Neural cell (in vitro differentiated cells): ENCODE measurements at regions not wholly inside any gene's neighbourhood (a gene's known extent, or its start where the extent isn't known, plus 50 kb on each side); places are given as distances from the start of the nearest gene placed in this dataset.
"Not testable (repeated sequence)": the region's sequence is repeated elsewhere in the genome, so short reads cannot be mapped to it uniquely, and the experiment has no call there.

ENCODE experiments used
- H2AFZ ChIP-seq: fragments of 200-600, 300-800 bp; sonication (generic), shearing (Covaris generic); 2 replicates; pipeline ENCODE4 v1.6.0; 2014; ENCODE audit warnings: low read depth, mild to moderate bottlenecking, antibody characterized with exemption, low read length, moderate library complexity
- H3F3A ChIP-seq: fragments of 200-600 bp; shearing (Covaris generic); 2 replicates; pipeline ENCODE4 v1.6.1; 2016; ENCODE audit warnings: mild to moderate bottlenecking, moderate library complexity, mixed read lengths, antibody characterized with exemption, low read length; ENCODE audit not compliant: insufficient read depth, poor library complexity, severe bottlenecking
- H3K27ac ChIP-seq: fragments of 200-600, 300-800 bp; sonication (generic), shearing (Covaris generic); 2 replicates; pipeline ENCODE4 v1.5.1; 2014; ENCODE audit warnings: mild to moderate bottlenecking, low read length, moderate library complexity
- H3K27me3 ChIP-seq: fragments of 300-800, 200-600 bp; sonication (generic), shearing (Covaris generic); 2 replicates; pipeline ENCODE4 v1.6.0; 2014; ENCODE audit warnings: mild to moderate bottlenecking, low read depth, low read length, moderate library complexity; ENCODE audit not compliant: insufficient read depth
- H3K36me3 ChIP-seq: fragments of 300-800, 200-600 bp; sonication (generic), shearing (Covaris generic); 2 replicates; pipeline ENCODE4 v1.5.1; 2014; ENCODE audit warnings: mild to moderate bottlenecking, antibody characterized with exemption, low read length, moderate library complexity; ENCODE audit not compliant: insufficient read depth
- H3K4me2 ChIP-seq: fragments of 300-800, 200-600 bp; sonication (generic), shearing (Covaris generic); 2 replicates; pipeline ENCODE4 v1.6.0; 2014; ENCODE audit warnings: mild to moderate bottlenecking, low read length
- H3K4me3 ChIP-seq: fragments of 300-800, 200-600 bp; sonication (generic), shearing (Covaris generic); 2 replicates; pipeline ENCODE4 v1.5.1; 2014; ENCODE audit warnings: mild to moderate bottlenecking, low read length, moderate library complexity
- H3K79me2 ChIP-seq: fragments of 200-600 bp; shearing (Covaris generic); replicated peaks from 2 replicates; pipeline ENCODE4 v1.6.0; 2014; ENCODE audit warnings: mild to moderate bottlenecking, low read length, moderate library complexity; ENCODE audit not compliant: insufficient read depth
- H3K9ac ChIP-seq: fragments of 300-800, 200-600 bp; sonication (generic), shearing (Covaris generic); 2 replicates; pipeline ENCODE4 v1.6.1; 2016; ENCODE audit warnings: mild to moderate bottlenecking, low read length, mixed read lengths
- H3K9me2 ChIP-seq: fragments of 200-600 bp; shearing (Covaris generic); 2 replicates; pipeline ENCODE4 v1.6.1; 2016; ENCODE audit warnings: mild to moderate bottlenecking, low read length, mixed read lengths; ENCODE audit not compliant: insufficient read depth
- H3K9me3 ChIP-seq: fragments of 200-600, 300-800 bp; sonication (generic), shearing (Covaris generic); 2 replicates; pipeline ENCODE4 v1.6.1; 2016; ENCODE audit warnings: mild to moderate bottlenecking, mixed run types, low read length, moderate library complexity, mixed read lengths
- H4K20me1 ChIP-seq: fragments of 200-600 bp; shearing (Covaris generic); 2 replicates; pipeline ENCODE4 v1.6.1; 2016; ENCODE audit warnings: mild to moderate bottlenecking, mixed run types; ENCODE audit not compliant: insufficient read depth
- EP300 ChIP-seq: fragments of 450-650 bp; conservative IDR thresholded peaks from 2 replicates; pipeline ENCODE4 v1.6.1; 2014; ENCODE audit warnings: antibody characterized with exemption, mild to moderate bottlenecking, moderate library complexity; ENCODE audit not compliant: poor library complexity, severe bottlenecking
- EZH2 ChIP-seq: fragments of 200-600, 300-800 bp; shearing (Covaris generic), sonication (generic); IDR thresholded peaks from 2 replicates; pipeline ENCODE4 v1.6.1; 2014; ENCODE audit warnings: antibody characterized with exemption, low read length, borderline replicate concordance, mild to moderate bottlenecking; ENCODE audit not compliant: insufficient read depth, poor library complexity, severe bottlenecking
- MXI1 ChIP-seq: fragments of 450-650 bp; conservative IDR thresholded peaks from 2 replicates; pipeline ENCODE4 v1.6.1; 2014; ENCODE audit warnings: antibody characterized with exemption, mild to moderate bottlenecking; ENCODE audit not compliant: poor library complexity, severe bottlenecking
- POLR2AphosphoS5 ChIP-seq: IDR thresholded peaks from 2 replicates; pipeline ENCODE4 v1.6.1; 2012
- RAD21 ChIP-seq: fragments of 450-650 bp; conservative IDR thresholded peaks from 2 replicates; pipeline ENCODE4 v1.6.1; 2014; ENCODE audit warnings: antibody characterized with exemption, mild to moderate bottlenecking, moderate library complexity
- SMC3 ChIP-seq: fragments of 450-650 bp; conservative IDR thresholded peaks from 2 replicates; pipeline ENCODE4 v1.6.1; 2014; ENCODE audit warnings: antibody characterized with exemption, mild to moderate bottlenecking, moderate library complexity; ENCODE audit not compliant: poor library complexity
- TAF1 ChIP-seq: IDR thresholded peaks from 2 replicates; pipeline ENCODE4 v1.6.1; 2012; ENCODE audit warnings: low read depth
- TF ChIP-seq, protein P1 (sequence below): IDR thresholded peaks from 2 replicates; pipeline ENCODE4 v1.6.1; 2012; ENCODE audit warnings: borderline replicate concordance
- TF ChIP-seq, protein P2 (sequence below): fragments of 450-650 bp; IDR thresholded peaks from 2 replicates; pipeline ENCODE4 v1.5.1; 2014; ENCODE audit warnings: antibody characterized with exemption, mild to moderate bottlenecking, moderate library complexity; ENCODE audit not compliant: poor library complexity, severe bottlenecking

DNA sequence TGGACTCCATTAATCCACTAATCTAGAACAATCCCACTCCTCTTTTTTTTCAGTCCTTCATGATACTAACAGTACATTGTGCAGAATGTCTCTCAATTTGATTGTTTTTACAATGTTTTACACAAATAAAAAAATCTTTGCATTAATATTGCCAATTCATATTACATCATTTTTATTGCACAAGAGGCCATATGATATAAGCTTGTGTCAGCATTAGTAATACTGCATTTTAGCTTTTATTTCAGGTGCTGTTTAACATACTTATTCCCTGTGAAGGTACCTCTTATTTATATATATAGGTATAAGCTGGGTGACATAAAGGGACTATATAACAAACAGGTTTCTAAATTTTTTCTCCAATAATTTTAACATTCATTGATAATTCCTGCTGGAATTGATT lies 737.4 kb downstream of the DNAH5 start:
- no peaks in the 10 kb centered on the region for H3K9me3 ChIP-seq

DNA sequence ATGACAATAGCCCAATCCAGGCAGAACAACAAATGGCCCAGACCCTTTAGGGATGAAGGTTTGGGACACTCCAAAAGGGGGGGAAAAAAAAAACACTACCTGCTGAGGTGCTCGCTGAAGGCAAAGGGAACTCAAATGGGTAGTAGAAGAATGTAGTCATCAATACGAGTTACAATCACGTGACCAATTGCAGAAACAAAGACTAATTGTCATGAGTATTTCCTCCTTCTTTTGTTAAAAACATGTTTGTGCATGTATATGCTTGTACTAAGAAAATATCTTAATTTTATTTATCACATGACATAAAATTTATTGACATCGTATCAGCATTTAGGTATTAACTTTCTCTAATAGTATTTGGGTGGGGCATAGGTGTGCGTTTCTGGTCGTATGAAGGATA lies 743.5 kb downstream of the DNAH5 start:
- H3K9me3 ChIP-seq, result no peaks in the 10 kb centered on the region
- no peaks in the 10 kb centered on the region for H4K20me1 ChIP-seq
- H3K4me2 ChIP-seq, result no peak overlapping the region
- H3K4me3 ChIP-seq, result no peak overlapping the region
- H3K9me2 ChIP-seq, result no peaks in the 10 kb centered on the region
- TF ChIP-seq SMC3 (no peak), EP300 (no peak), RAD21 (no peak), POLR2AphosphoS5 (no peak), MXI1 (no peak), EZH2 (no peak), TAF1 (no peak)
- TF ChIP-seq, protein P1, sequence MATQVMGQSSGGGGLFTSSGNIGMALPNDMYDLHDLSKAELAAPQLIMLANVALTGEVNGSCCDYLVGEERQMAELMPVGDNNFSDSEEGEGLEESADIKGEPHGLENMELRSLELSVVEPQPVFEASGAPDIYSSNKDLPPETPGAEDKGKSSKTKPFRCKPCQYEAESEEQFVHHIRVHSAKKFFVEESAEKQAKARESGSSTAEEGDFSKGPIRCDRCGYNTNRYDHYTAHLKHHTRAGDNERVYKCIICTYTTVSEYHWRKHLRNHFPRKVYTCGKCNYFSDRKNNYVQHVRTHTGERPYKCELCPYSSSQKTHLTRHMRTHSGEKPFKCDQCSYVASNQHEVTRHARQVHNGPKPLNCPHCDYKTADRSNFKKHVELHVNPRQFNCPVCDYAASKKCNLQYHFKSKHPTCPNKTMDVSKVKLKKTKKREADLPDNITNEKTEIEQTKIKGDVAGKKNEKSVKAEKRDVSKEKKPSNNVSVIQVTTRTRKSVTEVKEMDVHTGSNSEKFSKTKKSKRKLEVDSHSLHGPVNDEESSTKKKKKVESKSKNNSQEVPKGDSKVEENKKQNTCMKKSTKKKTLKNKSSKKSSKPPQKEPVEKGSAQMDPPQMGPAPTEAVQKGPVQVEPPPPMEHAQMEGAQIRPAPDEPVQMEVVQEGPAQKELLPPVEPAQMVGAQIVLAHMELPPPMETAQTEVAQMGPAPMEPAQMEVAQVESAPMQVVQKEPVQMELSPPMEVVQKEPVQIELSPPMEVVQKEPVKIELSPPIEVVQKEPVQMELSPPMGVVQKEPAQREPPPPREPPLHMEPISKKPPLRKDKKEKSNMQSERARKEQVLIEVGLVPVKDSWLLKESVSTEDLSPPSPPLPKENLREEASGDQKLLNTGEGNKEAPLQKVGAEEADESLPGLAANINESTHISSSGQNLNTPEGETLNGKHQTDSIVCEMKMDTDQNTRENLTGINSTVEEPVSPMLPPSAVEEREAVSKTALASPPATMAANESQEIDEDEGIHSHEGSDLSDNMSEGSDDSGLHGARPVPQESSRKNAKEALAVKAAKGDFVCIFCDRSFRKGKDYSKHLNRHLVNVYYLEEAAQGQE, result no peak
- TF ChIP-seq, protein P2, sequence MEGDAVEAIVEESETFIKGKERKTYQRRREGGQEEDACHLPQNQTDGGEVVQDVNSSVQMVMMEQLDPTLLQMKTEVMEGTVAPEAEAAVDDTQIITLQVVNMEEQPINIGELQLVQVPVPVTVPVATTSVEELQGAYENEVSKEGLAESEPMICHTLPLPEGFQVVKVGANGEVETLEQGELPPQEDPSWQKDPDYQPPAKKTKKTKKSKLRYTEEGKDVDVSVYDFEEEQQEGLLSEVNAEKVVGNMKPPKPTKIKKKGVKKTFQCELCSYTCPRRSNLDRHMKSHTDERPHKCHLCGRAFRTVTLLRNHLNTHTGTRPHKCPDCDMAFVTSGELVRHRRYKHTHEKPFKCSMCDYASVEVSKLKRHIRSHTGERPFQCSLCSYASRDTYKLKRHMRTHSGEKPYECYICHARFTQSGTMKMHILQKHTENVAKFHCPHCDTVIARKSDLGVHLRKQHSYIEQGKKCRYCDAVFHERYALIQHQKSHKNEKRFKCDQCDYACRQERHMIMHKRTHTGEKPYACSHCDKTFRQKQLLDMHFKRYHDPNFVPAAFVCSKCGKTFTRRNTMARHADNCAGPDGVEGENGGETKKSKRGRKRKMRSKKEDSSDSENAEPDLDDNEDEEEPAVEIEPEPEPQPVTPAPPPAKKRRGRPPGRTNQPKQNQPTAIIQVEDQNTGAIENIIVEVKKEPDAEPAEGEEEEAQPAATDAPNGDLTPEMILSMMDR, result no peak
- no peak overlapping the region for H3K9ac ChIP-seq
- no peaks in the 10 kb centered on the region for H3K79me2 ChIP-seq
- H3K27me3 ChIP-seq, result no peaks in the 10 kb centered on the region
- no peaks in the 10 kb centered on the region for H3F3A ChIP-seq
- H2AFZ ChIP-seq, result no peak overlapping the region
- H3K36me3 ChIP-seq, result no peaks in the 10 kb centered on the region
- H3K27ac ChIP-seq, result no peak overlapping the region

More for the DNA sequence above, 737.4 kb downstream of the DNAH5 start:
- Histone ChIP-seq H3K27me3 (no peaks in the 10 kb centered on the region), H3K4me2 (no peak overlapping the region), H3K36me3 (no peaks in the 10 kb centered on the region), H3K4me3 (no peak overlapping the region), H3K79me2 (no peaks in the 10 kb centered on the region), H3K27ac (no peak overlapping the region), H3K9ac (no peak overlapping the region), H4K20me1 (no peaks in the 10 kb centered on the region), H3K9me2 (no peaks in the 10 kb centered on the region), H3F3A (no peaks in the 10 kb centered on the region), H2AFZ (no peak overlapping the region)
- no peak for TF ChIP-seq EZH2

DNA sequence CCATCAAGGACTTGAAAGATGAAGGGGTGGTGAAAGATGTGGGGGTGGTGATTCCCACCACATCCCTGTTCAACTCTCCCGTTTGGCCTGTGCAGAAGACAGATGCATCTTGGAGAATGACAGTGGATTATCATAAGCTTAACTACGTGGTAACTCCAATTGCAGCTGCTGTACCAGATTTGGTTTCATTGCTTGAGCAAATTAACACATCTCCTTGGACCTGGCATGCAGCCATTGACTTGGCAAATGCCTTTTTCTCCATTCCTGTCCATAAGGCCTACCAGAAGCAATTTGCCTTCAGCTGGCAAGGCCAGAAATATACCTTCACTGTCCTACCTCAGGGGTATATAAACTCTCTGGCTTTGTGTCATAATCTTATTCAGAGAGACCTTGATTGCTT lies 746.3 kb downstream of the DNAH5 start:
- not testable (repeated sequence) for H3K4me3 ChIP-seq, H2AFZ ChIP-seq, H3K9ac ChIP-seq, H3K9me3 ChIP-seq, H3K4me2 ChIP-seq, H4K20me1 ChIP-seq, H3F3A ChIP-seq, H3K27ac ChIP-seq, H3K27me3 ChIP-seq, H3K9me2 ChIP-seq, H3K79me2 ChIP-seq, H3K36me3 ChIP-seq
